ENCODE measurements at regions not wholly inside any gene's neighbourhood (a gene's known extent, or its start where the extent isn't known, plus 50 kb on each side); places are given as distances from the start of the nearest gene placed in this dataset.

- no peak overlapping the region for H3K4me3 ChIP-seq (ENCODE audit: low read length)
- no peak overlapping the region for H3K9ac ChIP-seq (ENCODE audit: low read length)
- H3K9me3 ChIP-seq (ENCODE audit: control insufficient read depth, low read depth, low read length) = no peaks in the 10 kb centered on the region
- no peaks in the 10 kb centered on the region for H3K36me3 ChIP-seq (ENCODE audit: control insufficient read depth, low read depth, low read length)
- peaks cover 14% of the 10 kb centered on the region for H3K4me1 ChIP-seq (ENCODE audit: control insufficient read depth, low read depth, low read length)
- no peaks in the 10 kb centered on the region for H3K27me3 ChIP-seq (ENCODE audit: control insufficient read depth, insufficient read depth, low read length)
- no peak overlapping the region for H3K27ac ChIP-seq (ENCODE audit: low read length)
Observed at GRCh38 chr12:24743941-24744793, 204.7 kb downstream of the BCAT1 start.

GRCh38 chr12:24742378-24742777, 206.5 kb downstream of the BCAT1 start:
- Histone ChIP-seq H3K36me3 (ENCODE audit: control insufficient read depth, low read depth, low read length) (no peaks in the 10 kb centered on the region), H3K9ac (ENCODE audit: low read length) (no peak overlapping the region), H3K27ac (ENCODE audit: low read length) (no peak overlapping the region), H3K9me3 (ENCODE audit: control insufficient read depth, low read depth, low read length) (no peaks in the 10 kb centered on the region), H3K4me1 (ENCODE audit: control insufficient read depth, low read depth, low read length) (no peaks in the 10 kb centered on the region), H3K4me3 (ENCODE audit: low read length) (no peak overlapping the region), H3K27me3 (ENCODE audit: control insufficient read depth, insufficient read depth, low read length) (no peaks in the 10 kb centered on the region)

- Histone ChIP-seq H3K36me3 (ENCODE audit: control insufficient read depth, low read depth, low read length) (no peaks in the 10 kb centered on the region), H3K27ac (ENCODE audit: low read length) (no peak overlapping the region), H3K4me3 (ENCODE audit: low read length) (no peak overlapping the region), H3K27me3 (ENCODE audit: control insufficient read depth, insufficient read depth, low read length) (no peaks in the 10 kb centered on the region), H3K4me1 (ENCODE audit: control insufficient read depth, low read depth, low read length) (no peaks in the 10 kb centered on the region), H3K9me3 (ENCODE audit: control insufficient read depth, low read depth, low read length) (no peaks in the 10 kb centered on the region), H3K9ac (ENCODE audit: low read length) (no peak overlapping the region)
Observed at GRCh38 chr12:24741216-24741615, 207.7 kb downstream of the BCAT1 start.

GRCh38 chr12:24739106-24739779, 209.7 kb downstream of the BCAT1 start:
- H3K4me1 ChIP-seq (ENCODE audit: control insufficient read depth, low read depth, low read length) = no peaks in the 10 kb centered on the region
- H3K36me3 ChIP-seq (ENCODE audit: control insufficient read depth, low read depth, low read length) = no peaks in the 10 kb centered on the region
- no peak overlapping the region for H3K9ac ChIP-seq (ENCODE audit: low read length)
- H3K4me3 ChIP-seq (ENCODE audit: low read length) = no peak overlapping the region
- no peaks in the 10 kb centered on the region for H3K27me3 ChIP-seq (ENCODE audit: control insufficient read depth, insufficient read depth, low read length)
- no peaks in the 10 kb centered on the region for H3K9me3 ChIP-seq (ENCODE audit: control insufficient read depth, low read depth, low read length)
- H3K27ac ChIP-seq (ENCODE audit: low read length) = no peak overlapping the region

GRCh38 chr12:24738441-24738840, 210.5 kb downstream of the BCAT1 start:
- Histone ChIP-seq H3K27me3 (ENCODE audit: control insufficient read depth, insufficient read depth, low read length) (no peaks in the 10 kb centered on the region), H3K9me3 (ENCODE audit: control insufficient read depth, low read depth, low read length) (no peaks in the 10 kb centered on the region), H3K27ac (ENCODE audit: low read length) (no peak overlapping the region), H3K36me3 (ENCODE audit: control insufficient read depth, low read depth, low read length) (no peaks in the 10 kb centered on the region), H3K4me3 (ENCODE audit: low read length) (no peak overlapping the region), H3K9ac (ENCODE audit: low read length) (no peak overlapping the region), H3K4me1 (ENCODE audit: control insufficient read depth, low read depth, low read length) (no peaks in the 10 kb centered on the region)

- Histone ChIP-seq H3K4me3 (ENCODE audit: low read length) (no peak overlapping the region), H3K27ac (ENCODE audit: low read length) (no peak overlapping the region)
Observed at GRCh38 chr12:24731596-24731995, 217.3 kb downstream of the BCAT1 start.

GRCh38 chr12:24730489-24730896, 218.4 kb downstream of the BCAT1 start:
- H3K4me1 ChIP-seq (ENCODE audit: control insufficient read depth, low read depth, low read length) = no peaks in the 10 kb centered on the region
- H3K4me3 ChIP-seq (ENCODE audit: low read length) = no peak overlapping the region
- no peaks in the 10 kb centered on the region for H3K9me3 ChIP-seq (ENCODE audit: control insufficient read depth, low read depth, low read length)
- no peak overlapping the region for H3K9ac ChIP-seq (ENCODE audit: low read length)
- no peaks in the 10 kb centered on the region for H3K36me3 ChIP-seq (ENCODE audit: control insufficient read depth, low read depth, low read length)
- H3K27ac ChIP-seq (ENCODE audit: low read length) = no peak overlapping the region
- H3K27me3 ChIP-seq (ENCODE audit: control insufficient read depth, insufficient read depth, low read length) = no peaks in the 10 kb centered on the region

More at GRCh38 chr12:24731596-24731995, 217.3 kb downstream of the BCAT1 start:
- Histone ChIP-seq H3K4me1 (ENCODE audit: control insufficient read depth, low read depth, low read length) (no peaks in the 10 kb centered on the region), H3K27me3 (ENCODE audit: control insufficient read depth, insufficient read depth, low read length) (no peaks in the 10 kb centered on the region), H3K9me3 (ENCODE audit: control insufficient read depth, low read depth, low read length) (no peaks in the 10 kb centered on the region), H3K9ac (ENCODE audit: low read length) (no peak overlapping the region), H3K36me3 (ENCODE audit: control insufficient read depth, low read depth, low read length) (no peaks in the 10 kb centered on the region)

- Histone ChIP-seq H3K36me3 (ENCODE audit: control insufficient read depth, low read depth, low read length) (no peaks in the 10 kb centered on the region), H3K27me3 (ENCODE audit: control insufficient read depth, insufficient read depth, low read length) (no peaks in the 10 kb centered on the region), H3K4me3 (ENCODE audit: low read length) (no peak overlapping the region), H3K4me1 (ENCODE audit: control insufficient read depth, low read depth, low read length) (no peaks in the 10 kb centered on the region), H3K27ac (ENCODE audit: low read length) (no peak overlapping the region), H3K9me3 (ENCODE audit: control insufficient read depth, low read depth, low read length) (no peaks in the 10 kb centered on the region), H3K9ac (ENCODE audit: low read length) (no peak overlapping the region)
Observed at GRCh38 chr12:24728826-24729225, 220.1 kb downstream of the BCAT1 start.

- Histone ChIP-seq H3K27me3 (ENCODE audit: control insufficient read depth, insufficient read depth, low read length) (no peaks in the 10 kb centered on the region), H3K36me3 (ENCODE audit: control insufficient read depth, low read depth, low read length) (no peaks in the 10 kb centered on the region), H3K4me3 (ENCODE audit: low read length) (no peak overlapping the region), H3K9me3 (ENCODE audit: control insufficient read depth, low read depth, low read length) (no peaks in the 10 kb centered on the region), H3K9ac (ENCODE audit: low read length) (no peak overlapping the region), H3K27ac (ENCODE audit: low read length) (no peak overlapping the region), H3K4me1 (ENCODE audit: control insufficient read depth, low read depth, low read length) (no peaks in the 10 kb centered on the region)
Observed at GRCh38 chr12:24728366-24728765, 220.5 kb downstream of the BCAT1 start.

GRCh38 chr12:24725616-24726015, 223.3 kb downstream of the BCAT1 start:
- H3K27me3 ChIP-seq (ENCODE audit: control insufficient read depth, insufficient read depth, low read length) = no peaks in the 10 kb centered on the region
- no peaks in the 10 kb centered on the region for H3K36me3 ChIP-seq (ENCODE audit: control insufficient read depth, low read depth, low read length)
- H3K9me3 ChIP-seq (ENCODE audit: control insufficient read depth, low read depth, low read length) = no peaks in the 10 kb centered on the region
- no peak overlapping the region for H3K9ac ChIP-seq (ENCODE audit: low read length)
- H3K4me1 ChIP-seq (ENCODE audit: control insufficient read depth, low read depth, low read length) = no peaks in the 10 kb centered on the region
- H3K27ac ChIP-seq (ENCODE audit: low read length) = no peak overlapping the region
- no peak overlapping the region for H3K4me3 ChIP-seq (ENCODE audit: low read length)

- H3K27ac ChIP-seq (ENCODE audit: low read length) = no peak overlapping the region
- H3K4me3 ChIP-seq (ENCODE audit: low read length) = no peak overlapping the region
- H3K27me3 ChIP-seq (ENCODE audit: control insufficient read depth, insufficient read depth, low read length) = no peaks in the 10 kb centered on the region
- no peaks in the 10 kb centered on the region for H3K36me3 ChIP-seq (ENCODE audit: control insufficient read depth, low read depth, low read length)
- no peaks in the 10 kb centered on the region for H3K9me3 ChIP-seq (ENCODE audit: control insufficient read depth, low read depth, low read length)
- no peak overlapping the region for H3K9ac ChIP-seq (ENCODE audit: low read length)
- H3K4me1 ChIP-seq (ENCODE audit: control insufficient read depth, low read depth, low read length) = no peaks in the 10 kb centered on the region
Observed at GRCh38 chr12:24724814-24725213, 224.1 kb downstream of the BCAT1 start.

- Histone ChIP-seq H3K27me3 (ENCODE audit: control insufficient read depth, insufficient read depth, low read length) (no peaks in the 10 kb centered on the region), H3K36me3 (ENCODE audit: control insufficient read depth, low read depth, low read length) (no peaks in the 10 kb centered on the region), H3K9ac (ENCODE audit: low read length) (no peak overlapping the region), H3K4me1 (ENCODE audit: control insufficient read depth, low read depth, low read length) (no peaks in the 10 kb centered on the region), H3K9me3 (ENCODE audit: control insufficient read depth, low read depth, low read length) (no peaks in the 10 kb centered on the region), H3K27ac (ENCODE audit: low read length) (no peak overlapping the region), H3K4me3 (ENCODE audit: low read length) (no peak overlapping the region)
Observed at GRCh38 chr12:24723759-24724158, 225.1 kb downstream of the BCAT1 start.

Data from iPS-18a (cell line).